ENCODE measurements at regions not wholly inside any gene's neighbourhood (a gene's known extent, or its start where the extent isn't known, plus 50 kb on each side); places are given as distances from the start of the nearest gene placed in this dataset.

- H3K4me3 ChIP-seq = no peak overlapping the region
- H3K4me1 ChIP-seq = no peaks in the 10 kb centered on the region
- no peak overlapping the region for H3K27ac ChIP-seq
- no peak for TF ChIP-seq CTCF (IDR thresholded peaks at IDR 0.05)
- intact Hi-C loops (cut with DNase I; ENCODE audit: low total_unique reads) = no loop called here
- H3K9me3 ChIP-seq = no peaks in the 10 kb centered on the region
- no peaks in the 10 kb centered on the region for H3K36me3 ChIP-seq
- peaks cover 0 to 41% of the 10 kb centered on the region in 2 donors for H3K27me3 ChIP-seq
- DNase-seq = no peak
Observed at GRCh38 chr11:115652496-115652895, 148.3 kb upstream of the CADM1 start.

- Histone ChIP-seq H3K4me1 (no peaks in the 10 kb centered on the region), H3K27ac (no peak overlapping the region), H3K36me3 (no peaks in the 10 kb centered on the region), H3K27me3 (peaks cover 0 to 44% of the 10 kb centered on the region in 2 donors), H3K4me3 (no peak overlapping the region), H3K9me3 (no peaks in the 10 kb centered on the region)
- DNase-seq = no peak
- intact Hi-C loops (cut with DNase I; ENCODE audit: low total_unique reads) = no loop called here
- no peak for TF ChIP-seq CTCF (IDR thresholded peaks at IDR 0.05)
Observed at GRCh38 chr11:115652094-115652493, 147.9 kb upstream of the CADM1 start.

- Histone ChIP-seq H3K4me1 (no peaks in the 10 kb centered on the region), H3K27ac (no peak overlapping the region), H3K9me3 (no peaks in the 10 kb centered on the region), H3K36me3 (no peaks in the 10 kb centered on the region), H3K4me3 (no peak overlapping the region), H3K27me3 (peaks cover 0 to 58% of the 10 kb centered on the region in 2 donors)
- DNase-seq = no peak
- intact Hi-C loops (cut with DNase I; ENCODE audit: low total_unique reads) = no loop called here
- TF ChIP-seq CTCF (IDR thresholded peaks at IDR 0.05) = no peak
Observed at GRCh38 chr11:115649461-115649860, 145.2 kb upstream of the CADM1 start.

- no peak for TF ChIP-seq CTCF (IDR thresholded peaks at IDR 0.05)
- Histone ChIP-seq H3K36me3 (no peaks in the 10 kb centered on the region), H3K4me1 (no peaks in the 10 kb centered on the region), H3K27me3 (peaks cover 0 to 62% of the 10 kb centered on the region in 2 donors), H3K9me3 (no peaks in the 10 kb centered on the region), H3K4me3 (no peak overlapping the region), H3K27ac (no peak overlapping the region)
- intact Hi-C loops (cut with DNase I; ENCODE audit: low total_unique reads) = no loop called here
- no peak for DNase-seq
Observed at GRCh38 chr11:115645631-115646317, 141.6 kb upstream of the CADM1 start.

- Histone ChIP-seq H3K36me3 (no peaks in the 10 kb centered on the region), H3K27me3 (peaks cover 0 to 62% of the 10 kb centered on the region in 2 donors), H3K4me3 (no peak overlapping the region), H3K27ac (no peak overlapping the region), H3K9me3 (no peaks in the 10 kb centered on the region), H3K4me1 (no peaks in the 10 kb centered on the region)
- no peak for TF ChIP-seq CTCF (IDR thresholded peaks at IDR 0.05)
- DNase-seq = no peak
- intact Hi-C loops (cut with DNase I; ENCODE audit: low total_unique reads) = no loop called here
Observed at GRCh38 chr11:115644856-115645255, 140.6 kb upstream of the CADM1 start.
